Gastrocnemius medialis (tissue), 4 donors: ENCODE measurements at regions not wholly inside any gene's neighbourhood (a gene's known extent, or its start where the extent isn't known, plus 50 kb on each side); places are given as distances from the start of the nearest gene placed in this dataset.
"Not testable (repeated sequence)": the region's sequence is repeated elsewhere in the genome, so short reads cannot be mapped to it uniquely, and the experiment has no call there.

Experiments
- ATAC-seq, 2 donors: fragments of 150-250 bp; one replicate each; pipeline ENCODE4 v1.9.1; 2016
- DNase-seq, 2 donors: peaks; one replicate each; pipeline ENCODE4 v3.0.0-alpha.2; 2019
- H3K27ac ChIP-seq, 4 donors: fragments of 200-600 bp; sonication (generic); 1 replicate in 1 of 4; 2 replicates in 3 of 4; pipeline ENCODE4 v1.5.1; 2016 to 2018; ENCODE audit warnings: mild to moderate bottlenecking in 2 of 4, moderate library complexity in 1 of 4
- H3K27me3 ChIP-seq, 3 donors: fragments of 200-600 bp; sonication (generic) in 2 of 3; 1 replicate in 1 of 3; 2 replicates in 2 of 3; pipeline versions ENCODE4 v1.5.1 to v1.6.0; 2016 to 2019; ENCODE audit warnings: mild to moderate bottlenecking in 1 of 3, moderate library complexity in 1 of 3
- H3K36me3 ChIP-seq, 2 donors: fragments of 200-600 bp; sonication (generic) in 1 of 2; one replicate each; pipeline ENCODE4 v1.5.1; 2017 to 2018
- H3K4me1 ChIP-seq, 2 donors: fragments of 200-600 bp; sonication (generic) in 1 of 2; one replicate each; pipeline ENCODE4 v1.5.1; 2016 to 2017; ENCODE audit warnings: mild to moderate bottlenecking in 2 of 2
- H3K4me3 ChIP-seq, 4 donors: fragments of 200-600 bp; sonication (generic) in 3 of 4; 1 replicate in 1 of 4; 2 replicates in 3 of 4; pipeline ENCODE4 v1.5.1; 2016 to 2019; ENCODE audit warnings: mild to moderate bottlenecking in 2 of 4
- H3K9me3 ChIP-seq, 3 donors: fragments of 200-600 bp; sonication (generic) in 2 of 3; 1 replicate in 1 of 3; 2 replicates in 2 of 3; pipeline ENCODE4 v1.5.1; 2016 to 2019
- CTCF ChIP-seq, 5 experiments: fragments of 450-650 bp in 3 of 5; fragments of 200-600 bp in 2 of 5; sonication (generic) in 2 of 5; IDR thresholded peaks in 4 of 5; conservative IDR thresholded peaks in 1 of 5; 1 replicate in 4 of 5; 2 replicates in 1 of 5; pipeline ENCODE4 v1.5.1; 2016 to 2019; ENCODE audit warnings: antibody characterized with exemption in 5 of 5, mild to moderate bottlenecking in 3 of 5, moderate library complexity in 3 of 5
- POLR2A ChIP-seq, 2 donors: fragments of 450-650 bp; IDR thresholded peaks; one replicate each; pipeline ENCODE4 v1.6.1; 2017; ENCODE audit warnings: antibody characterized with exemption in 2 of 2, mild to moderate bottlenecking in 2 of 2, moderate library complexity in 2 of 2
- in situ Hi-C, 4 donors: fragments of 200-750 bp; cut with MboI; loops; one replicate each; pipeline versions ENCODE4 v1.15.0 to v1.8.0; 2017; ENCODE audit warnings: low sequenced_read_pairs in 4 of 4
- intact Hi-C: fragments of 100-400 bp; cut with DNase I; formaldehyde crosslinking; loops from one replicate; pipeline ENCODE4 v1.15.1; 2023; ENCODE audit warnings: low total_unique reads

- DNase-seq, H3K9me3 ChIP-seq, H3K27me3 ChIP-seq, in situ Hi-C loops, H3K27ac ChIP-seq, H3K4me1 ChIP-seq, intact Hi-C loops, H3K4me3 ChIP-seq, ATAC-seq, H3K36me3 ChIP-seq: not testable (repeated sequence)
These were observed 119.6 kb downstream of the ALG1L2 start for GRCh38 chr3:130201272-130201671.

- H3K9me3 ChIP-seq, DNase-seq, H3K36me3 ChIP-seq, H3K4me1 ChIP-seq, intact Hi-C loops, H3K27me3 ChIP-seq, in situ Hi-C loops, ATAC-seq, H3K4me3 ChIP-seq, H3K27ac ChIP-seq: not testable (repeated sequence)
These were observed 122.0 kb downstream of the ALG1L2 start for GRCh38 chr3:130203633-130204032.

- no peaks in the 10 kb centered on the region for H3K36me3 ChIP-seq
- intact Hi-C loops (no loop called here), in situ Hi-C loops (no loop called here)
- ATAC-seq (no peak), DNase-seq (no peak)
- no peak overlapping the region for H3K4me3 ChIP-seq
- H3K9me3 ChIP-seq: no peaks in the 10 kb centered on the region
- no peaks in the 10 kb centered on the region for H3K27me3 ChIP-seq
- H3K4me1 ChIP-seq: no peaks in the 10 kb centered on the region
- TF ChIP-seq POLR2A (IDR thresholded peaks at IDR 0.05) (no peak), CTCF (IDR thresholded peaks at IDR 0.05 in 4 of 5, conservative IDR thresholded peaks at IDR 0.05 in 1 of 5) (no peak)
- no peak overlapping the region for H3K27ac ChIP-seq
These were observed 117.9 kb upstream of the COL6A5 start for GRCh38 chr3:130227540-130227939.

GRCh38 chr3:130242850-130243569, 102.5 kb upstream of the COL6A5 start:
- no peak for ATAC-seq
- Histone ChIP-seq H3K27me3 (no peaks in the 10 kb centered on the region), H3K27ac (no peak overlapping the region), H3K4me1 (no peaks in the 10 kb centered on the region), H3K4me3 (no peak overlapping the region), H3K9me3 (no peaks in the 10 kb centered on the region), H3K36me3 (no peaks in the 10 kb centered on the region)
- in situ Hi-C loops: no loop called here
- DNase-seq: no peak
- TF ChIP-seq POLR2A (IDR thresholded peaks at IDR 0.05): no peak
- intact Hi-C loops: no loop called here

- DNase-seq: no peak
These were observed 101.7 kb upstream of the COL6A5 start for GRCh38 chr3:130243808-130244207.

GRCh38 chr3:130250982-130251381, 94.5 kb upstream of the COL6A5 start:
- Histone ChIP-seq H3K4me1 (no peaks in the 10 kb centered on the region), H3K27ac (no peak overlapping the region), H3K27me3 (no peaks in the 10 kb centered on the region), H3K36me3 (no peaks in the 10 kb centered on the region), H3K4me3 (no peak overlapping the region), H3K9me3 (no peaks in the 10 kb centered on the region)
- DNase-seq (no peak), ATAC-seq (no peak)
- TF ChIP-seq POLR2A (IDR thresholded peaks at IDR 0.05) (no peak), CTCF (IDR thresholded peaks at IDR 0.05 in 4 of 5, conservative IDR thresholded peaks at IDR 0.05 in 1 of 5) (no peak)
- intact Hi-C loops: no loop called here
- in situ Hi-C loops: no loop called here

More at GRCh38 chr3:130243808-130244207, 101.7 kb upstream of the COL6A5 start:
- no peaks in the 10 kb centered on the region for H3K9me3 ChIP-seq
- intact Hi-C loops: no loop called here
- H3K36me3 ChIP-seq: no peaks in the 10 kb centered on the region
- H3K27ac ChIP-seq: no peak overlapping the region
- TF ChIP-seq POLR2A (IDR thresholded peaks at IDR 0.05) (no peak), CTCF (IDR thresholded peaks at IDR 0.05 in 4 of 5, conservative IDR thresholded peaks at IDR 0.05 in 1 of 5) (no peak)
- no peaks in the 10 kb centered on the region for H3K27me3 ChIP-seq
- no peak overlapping the region for H3K4me3 ChIP-seq
- no peaks in the 10 kb centered on the region for H3K4me1 ChIP-seq
- in situ Hi-C loops: no loop called here
- no peak for ATAC-seq
